ENCODE measurements at regions not wholly inside any gene's neighbourhood (a gene's known extent, or its start where the extent isn't known, plus 50 kb on each side); places are given as distances from the start of the nearest gene placed in this dataset.
"Not testable (repeated sequence)": the region's sequence is repeated elsewhere in the genome, so short reads cannot be mapped to it uniquely, and the experiment has no call there.

- DNase-seq, result no peak
Observed at GRCh38 chr3:194931347-194931746, 245.7 kb downstream of the FAM43A start.

GRCh38 chr3:194931865-194932264 lies 246.2 kb downstream of the FAM43A start:
- no peak for DNase-seq

GRCh38 chr3:194933465-194933864 lies 247.8 kb downstream of the FAM43A start:
- DNase-seq, result no peak

- DNase-seq, result no peak
Observed at GRCh38 chr3:194935061-194935460, 249.4 kb downstream of the FAM43A start.

- no peak for DNase-seq
Observed at GRCh38 chr3:194935632-194936470, 250.2 kb downstream of the FAM43A start.

GRCh38 chr3:194936659-194937058 lies 251.0 kb downstream of the FAM43A start:
- no peak for DNase-seq

- no peak for DNase-seq
Observed at GRCh38 chr3:194937144-194937543, 251.5 kb downstream of the FAM43A start.

GRCh38 chr3:194937882-194938321 lies 252.2 kb downstream of the FAM43A start:
- DNase-seq, result no peak

- DNase-seq, result no peak
Observed at GRCh38 chr3:194938845-194939531, 253.3 kb downstream of the FAM43A start.

- no peak for DNase-seq
Observed at GRCh38 chr3:194939532-194939909, 253.8 kb downstream of the FAM43A start.

GRCh38 chr3:194939949-194940770 lies 254.5 kb downstream of the FAM43A start:
- DNase-seq, result no peak

- DNase-seq, result no peak
Observed at GRCh38 chr3:194941360-194941955, 255.8 kb downstream of the FAM43A start.

- no peak for DNase-seq
Observed at GRCh38 chr3:194941956-194942511, 256.4 kb downstream of the FAM43A start.

GRCh38 chr3:194944526-194944925 lies 258.8 kb downstream of the FAM43A start:
- no peak for DNase-seq

GRCh38 chr3:194945508-194945907 lies 259.8 kb downstream of the FAM43A start:
- no peak for DNase-seq

- no peak for DNase-seq
Observed at GRCh38 chr3:194946091-194946490, 260.4 kb downstream of the FAM43A start.

GRCh38 chr3:194949592-194949991 lies 263.9 kb downstream of the FAM43A start:
- DNase-seq, result no peak

- DNase-seq, result no peak
Observed at GRCh38 chr3:194950906-194951628, 265.4 kb downstream of the FAM43A start.

- not testable (repeated sequence) for DNase-seq
Observed at GRCh38 chr3:194951629-194951920, 265.9 kb downstream of the FAM43A start.

GRCh38 chr3:194951931-194952582 lies 266.4 kb downstream of the FAM43A start:
- DNase-seq, result no peak

GRCh38 chr3:194952841-194953241 lies 267.2 kb downstream of the FAM43A start:
- no peak for DNase-seq

- DNase-seq, result no peak
Observed at GRCh38 chr3:194953291-194953690, 267.6 kb downstream of the FAM43A start.
